HG03066 (cell line): ENCODE measurements at regions not wholly inside any gene's neighbourhood (a gene's known extent, or its start where the extent isn't known, plus 50 kb on each side); places are given as distances from the start of the nearest gene placed in this dataset.

Source experiments
- ATAC-seq: cut with Tn5 transposase; IDR thresholded peaks from one replicate; pipeline ENCODE4 v1.9.1; 2021; ENCODE audit warnings: low read depth; ENCODE audit not compliant: unreplicated experiment

- ATAC-seq = no peak
Observed at GRCh38 chr2:76464310-76464709, 753.6 kb upstream of the GCFC2 start.

DNA sequence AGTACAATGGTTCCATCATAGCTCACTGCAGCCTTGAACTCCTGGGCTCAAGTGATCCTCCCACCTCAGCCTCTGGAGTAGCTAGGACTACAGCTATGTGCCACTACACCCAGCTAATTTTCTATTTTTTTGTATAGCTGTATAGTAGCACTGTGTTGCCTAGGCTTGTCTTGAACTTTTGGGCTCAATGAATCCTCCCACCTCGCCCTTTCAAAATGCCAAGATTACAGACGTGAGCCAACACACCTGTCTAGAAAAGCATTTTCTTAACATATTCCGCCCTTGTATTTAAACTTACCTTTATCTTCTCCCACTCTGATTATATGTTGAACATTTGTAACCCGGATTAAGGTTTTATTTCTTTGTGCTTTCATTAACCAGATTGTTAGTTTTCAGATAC lies 750.7 kb upstream of the GCFC2 start:
- no peak for ATAC-seq

DNA sequence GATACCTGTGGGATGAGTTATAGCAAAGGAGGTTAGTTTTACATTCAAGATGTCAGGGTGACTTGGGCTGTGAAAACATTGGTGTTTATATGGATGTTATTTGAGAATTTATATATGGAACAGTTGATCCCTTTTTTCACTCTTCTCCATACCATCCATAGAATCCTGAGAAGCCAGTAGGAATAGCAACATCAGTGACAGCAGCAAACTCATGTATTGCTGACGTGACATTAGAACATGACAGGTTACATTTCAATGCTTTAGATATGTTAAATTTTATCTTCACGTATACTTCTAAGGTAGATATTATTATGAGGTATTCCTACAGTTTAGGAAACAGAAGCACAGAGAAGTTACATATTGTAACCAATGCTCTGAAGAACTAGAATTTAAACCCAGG lies 745.2 kb upstream of the GCFC2 start:
- ATAC-seq = no peak

DNA sequence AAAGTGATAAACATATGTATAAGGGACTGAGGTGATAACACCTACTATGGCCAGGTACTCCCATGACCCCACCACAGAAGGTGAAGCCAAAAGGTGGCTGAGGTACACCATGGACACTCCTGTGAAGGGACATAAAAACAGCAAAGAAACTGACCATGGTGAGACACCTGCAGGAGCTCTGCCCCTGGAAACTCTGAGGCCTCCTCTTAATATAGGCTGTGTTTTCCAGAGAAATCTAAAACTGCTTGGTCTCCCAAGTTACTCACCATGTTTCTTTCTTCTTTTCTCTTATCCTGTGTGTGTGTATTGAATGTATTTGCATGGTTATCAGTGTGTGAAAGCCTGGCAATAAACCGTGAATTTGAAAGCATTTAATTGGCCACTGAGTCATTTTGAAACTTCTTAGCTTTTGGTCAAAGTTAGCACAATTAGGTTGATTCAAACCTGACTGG lies 739.3 kb upstream of the GCFC2 start:
- no peak for ATAC-seq

GRCh38 chr2:76448956-76449355 lies 738.2 kb upstream of the GCFC2 start:
- ATAC-seq = no peak

DNA sequence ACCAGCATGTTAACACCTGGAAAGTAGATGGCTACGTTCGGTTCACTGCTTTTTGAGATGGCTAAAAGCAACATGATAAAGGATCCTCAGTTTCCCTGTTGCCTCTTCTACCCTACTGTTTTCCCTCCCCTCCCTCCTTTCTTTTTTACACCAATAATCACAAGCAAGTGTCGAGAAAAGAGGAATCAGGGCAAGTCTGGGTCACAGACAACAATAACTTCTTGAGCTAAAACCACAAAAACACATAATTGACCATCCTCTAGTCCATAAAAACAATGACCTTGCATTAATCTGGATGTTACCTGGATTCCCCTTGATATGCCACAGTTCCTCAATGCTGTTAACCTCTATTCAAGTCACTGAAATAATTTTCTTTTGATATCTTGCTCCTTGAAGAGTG lies 736.6 kb upstream of the GCFC2 start:
- no peak for ATAC-seq

- no peak for ATAC-seq
Observed at GRCh38 chr2:76446872-76447271, 736.2 kb upstream of the GCFC2 start.

DNA sequence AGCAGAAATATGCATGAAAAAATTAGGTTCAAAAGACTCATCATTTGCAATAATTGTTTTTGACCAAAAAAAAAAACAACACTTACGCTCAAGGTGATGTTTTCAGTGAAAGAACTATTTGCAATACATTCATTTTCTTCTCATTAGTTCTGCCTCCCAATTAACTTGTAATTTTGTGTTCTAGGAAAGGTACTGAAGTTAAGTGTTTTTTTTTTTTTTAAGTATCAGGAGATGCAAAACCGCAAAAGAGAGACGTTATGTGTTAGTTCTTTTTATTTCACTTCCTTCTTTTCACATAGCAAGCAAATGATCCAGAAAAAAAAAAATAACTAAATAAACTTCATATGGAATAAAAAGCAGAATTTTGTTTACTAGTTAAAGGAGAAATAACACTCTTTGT lies 735.2 kb upstream of the GCFC2 start:
- no peak for ATAC-seq

DNA sequence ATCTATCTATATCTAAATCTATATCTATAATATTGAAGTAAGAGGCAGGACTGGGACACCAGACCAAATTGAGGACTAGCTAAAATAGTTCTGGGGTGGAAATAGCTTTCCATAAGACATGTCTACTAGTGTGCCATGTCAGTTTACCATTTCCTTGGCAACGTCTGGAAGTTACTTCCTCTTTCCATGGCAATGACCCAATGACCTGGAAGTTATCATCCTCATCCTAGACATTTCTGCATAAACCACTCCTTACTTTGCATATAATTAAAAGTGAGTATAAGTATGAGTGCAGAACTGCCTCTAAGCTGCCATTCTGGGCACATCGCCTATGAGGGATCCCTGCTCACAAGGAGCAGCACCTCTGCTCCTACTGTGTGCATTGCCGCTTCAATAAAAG lies 734.0 kb upstream of the GCFC2 start:
- ATAC-seq = no peak

GRCh38 chr2:76437564-76437963 lies 726.8 kb upstream of the GCFC2 start:
- no peak for ATAC-seq

DNA sequence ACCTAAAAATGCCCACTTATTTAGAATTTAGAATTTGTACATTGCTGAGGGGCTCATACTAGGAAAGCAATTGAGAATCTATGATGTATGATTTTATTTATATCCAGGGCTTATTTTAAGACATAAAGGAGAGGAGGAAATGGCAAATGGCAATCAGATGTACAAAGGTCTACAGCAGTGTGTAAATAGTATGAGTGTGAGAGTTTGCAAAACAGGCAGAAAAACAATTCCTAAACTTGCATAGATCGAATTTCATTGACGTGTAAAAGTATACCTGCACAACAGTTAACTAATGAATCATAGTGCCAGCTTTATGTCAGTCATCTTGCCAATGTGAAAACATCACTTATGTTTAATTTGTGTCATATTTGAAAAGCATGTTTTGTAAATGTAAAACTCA lies 718.7 kb upstream of the GCFC2 start:
- ATAC-seq = no peak

DNA sequence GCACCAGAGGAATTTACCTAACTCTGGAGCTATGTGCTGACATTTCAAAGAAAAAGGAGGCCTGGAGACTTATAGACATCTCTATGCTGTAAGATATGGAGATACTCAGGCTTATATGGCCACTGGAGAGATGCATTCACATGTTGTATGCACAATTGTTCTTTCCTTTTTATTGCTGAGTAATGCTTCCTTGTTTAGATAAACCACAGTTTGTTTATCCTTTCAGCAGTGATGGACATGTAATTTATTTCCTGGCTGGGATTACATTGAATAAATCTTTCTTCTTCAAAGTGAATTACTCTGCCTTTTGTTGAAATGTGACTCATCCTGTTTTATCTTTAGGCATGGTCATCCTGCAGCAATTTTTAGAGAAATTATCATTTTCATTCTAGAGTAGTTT lies 716.7 kb upstream of the GCFC2 start:
- ATAC-seq = no peak

DNA sequence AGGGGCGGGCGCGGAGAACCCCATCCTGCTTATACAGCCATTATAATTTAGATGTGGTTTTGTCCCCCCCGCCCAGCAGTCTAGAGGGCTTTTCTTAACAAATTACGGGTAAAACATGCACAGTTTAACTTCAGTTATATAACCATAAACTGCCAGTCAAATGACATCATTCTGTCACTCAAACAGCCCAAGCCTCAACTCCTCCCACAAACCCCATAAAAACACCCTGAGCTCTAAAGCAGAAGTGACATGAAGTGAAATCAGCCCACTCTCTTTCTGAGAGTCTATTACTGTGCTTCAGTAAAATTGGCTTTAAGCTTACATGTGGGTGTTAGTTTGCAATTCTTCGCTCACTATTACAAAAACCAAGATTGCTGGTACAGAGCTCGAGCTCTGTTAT lies 705.1 kb upstream of the GCFC2 start:
- no peak for ATAC-seq

- ATAC-seq = no peak
Observed at GRCh38 chr2:76413436-76413835, 702.7 kb upstream of the GCFC2 start.

- no peak for ATAC-seq
Observed at GRCh38 chr2:76406134-76406855, 695.6 kb upstream of the GCFC2 start.

- no peak for ATAC-seq
Observed at GRCh38 chr2:76393356-76393755, 682.6 kb upstream of the GCFC2 start.

DNA sequence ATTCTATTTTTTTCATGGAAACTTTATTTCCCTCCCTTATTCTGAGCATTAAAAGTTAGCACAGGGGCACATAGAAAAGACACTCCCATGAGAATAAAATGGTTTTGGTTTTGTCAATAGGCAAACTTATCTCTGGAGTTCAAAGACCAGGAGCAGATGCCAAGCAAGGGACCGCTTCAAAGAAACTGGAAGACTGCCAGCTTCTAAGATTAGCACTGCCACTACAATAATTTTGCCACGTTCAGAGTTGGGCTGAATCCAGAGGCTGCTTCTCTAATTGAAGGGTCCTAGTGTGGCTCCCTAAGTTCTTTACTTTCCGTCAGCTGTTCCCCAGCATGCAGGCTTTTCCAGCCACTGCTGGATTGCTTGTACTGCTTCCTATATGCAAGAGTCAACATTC lies 681.0 kb upstream of the GCFC2 start:
- no peak for ATAC-seq

- no peak for ATAC-seq
Observed at GRCh38 chr2:76387294-76387693, 676.6 kb upstream of the GCFC2 start.

DNA sequence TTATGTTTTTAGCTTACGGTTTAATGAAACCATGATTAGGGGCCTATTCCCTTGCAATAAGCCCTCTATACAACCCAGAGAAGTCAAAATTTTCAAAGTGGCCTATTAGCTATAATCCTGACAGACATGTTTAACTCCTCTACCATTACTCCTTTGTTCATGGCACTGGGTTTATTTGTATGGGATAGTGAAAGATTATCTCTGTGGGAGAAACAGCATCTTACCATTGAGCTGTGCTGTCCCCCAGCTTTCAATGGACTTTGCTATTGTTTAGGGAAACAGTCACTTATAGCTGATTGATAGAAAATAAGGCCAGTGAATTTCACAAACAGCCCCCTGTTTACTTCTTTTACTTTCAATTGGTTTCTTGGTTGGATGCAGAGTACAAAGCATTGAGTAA lies 675.2 kb upstream of the GCFC2 start:
- no peak for ATAC-seq

DNA sequence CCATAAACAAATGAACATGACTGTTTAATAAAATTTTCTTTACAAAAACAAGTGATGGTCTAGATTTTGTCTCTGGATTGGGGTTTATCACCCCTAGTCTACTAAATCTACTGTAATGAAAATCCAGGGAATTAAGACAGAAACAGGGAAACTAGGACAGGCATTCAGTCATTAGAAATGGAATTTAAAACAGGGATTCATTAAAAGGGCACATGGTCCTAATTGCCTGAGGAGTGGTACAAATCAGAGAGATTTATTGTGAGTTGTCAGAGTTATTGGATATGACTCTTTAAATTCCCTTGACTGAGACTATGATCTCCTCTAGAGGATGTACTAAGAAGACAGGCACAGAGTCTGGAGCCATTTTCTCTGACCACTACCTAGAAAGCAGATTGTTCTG lies 670.9 kb upstream of the GCFC2 start:
- no peak for ATAC-seq

DNA sequence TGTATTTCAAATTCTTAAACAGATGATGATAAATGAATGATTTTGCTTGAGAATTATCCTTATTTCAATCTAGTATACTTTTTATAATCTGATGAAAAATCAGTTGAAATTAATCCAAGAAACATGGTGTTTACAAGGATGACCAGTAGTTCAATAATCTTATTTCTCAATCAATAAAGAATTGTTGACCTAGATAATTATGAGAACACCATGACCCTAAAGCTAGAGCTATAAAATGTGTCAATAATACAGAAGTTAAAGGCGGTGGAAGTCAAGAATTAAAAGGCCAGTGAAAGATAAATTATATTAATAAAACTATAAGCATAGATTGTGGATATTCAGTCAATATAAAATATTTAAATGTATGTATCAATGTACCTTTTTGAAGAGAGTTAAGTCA lies 667.4 kb upstream of the GCFC2 start:
- ATAC-seq = no peak

GRCh38 chr2:76341439-76341838 lies 630.7 kb upstream of the GCFC2 start:
- ATAC-seq = no peak

- no peak for ATAC-seq
Observed at GRCh38 chr2:76332871-76333270, 622.2 kb upstream of the GCFC2 start.
